ENCODE measurements at regions not wholly inside any gene's neighbourhood (a gene's known extent, or its start where the extent isn't known, plus 50 kb on each side); places are given as distances from the start of the nearest gene placed in this dataset.

DNA sequence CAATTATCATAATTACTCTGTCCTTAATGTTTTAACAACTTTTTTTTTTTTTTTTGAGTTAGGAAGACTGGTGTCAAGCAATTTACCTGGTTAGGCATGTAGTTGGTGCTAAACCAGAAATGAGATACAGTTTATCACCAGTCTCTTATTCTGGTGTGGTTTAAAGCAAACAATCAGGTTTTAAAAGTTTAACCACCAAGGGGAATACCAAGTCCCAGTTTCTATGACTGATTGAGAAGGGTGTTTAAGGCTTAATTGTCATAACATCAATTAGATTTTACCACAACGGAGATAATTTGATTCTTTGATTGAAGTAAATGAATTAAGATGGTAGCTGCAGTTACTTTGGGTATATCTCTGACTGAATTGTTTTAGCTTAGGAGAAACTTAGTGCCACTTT lies 197.8 kb downstream of the TFAP2B start:
- TF ChIP-seq, protein P1, sequence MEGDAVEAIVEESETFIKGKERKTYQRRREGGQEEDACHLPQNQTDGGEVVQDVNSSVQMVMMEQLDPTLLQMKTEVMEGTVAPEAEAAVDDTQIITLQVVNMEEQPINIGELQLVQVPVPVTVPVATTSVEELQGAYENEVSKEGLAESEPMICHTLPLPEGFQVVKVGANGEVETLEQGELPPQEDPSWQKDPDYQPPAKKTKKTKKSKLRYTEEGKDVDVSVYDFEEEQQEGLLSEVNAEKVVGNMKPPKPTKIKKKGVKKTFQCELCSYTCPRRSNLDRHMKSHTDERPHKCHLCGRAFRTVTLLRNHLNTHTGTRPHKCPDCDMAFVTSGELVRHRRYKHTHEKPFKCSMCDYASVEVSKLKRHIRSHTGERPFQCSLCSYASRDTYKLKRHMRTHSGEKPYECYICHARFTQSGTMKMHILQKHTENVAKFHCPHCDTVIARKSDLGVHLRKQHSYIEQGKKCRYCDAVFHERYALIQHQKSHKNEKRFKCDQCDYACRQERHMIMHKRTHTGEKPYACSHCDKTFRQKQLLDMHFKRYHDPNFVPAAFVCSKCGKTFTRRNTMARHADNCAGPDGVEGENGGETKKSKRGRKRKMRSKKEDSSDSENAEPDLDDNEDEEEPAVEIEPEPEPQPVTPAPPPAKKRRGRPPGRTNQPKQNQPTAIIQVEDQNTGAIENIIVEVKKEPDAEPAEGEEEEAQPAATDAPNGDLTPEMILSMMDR (IDR thresholded peaks at IDR 0.05; ENCODE audit: poor library complexity, severe bottlenecking): no peak
- TF ChIP-seq MXI1 (conservative IDR thresholded peaks at IDR 0.05; ENCODE audit: poor library complexity, severe bottlenecking) (no peak), EP300 (conservative IDR thresholded peaks at IDR 0.05; ENCODE audit: poor library complexity, severe bottlenecking) (no peak), TAF1 (IDR thresholded peaks at IDR 0.05; ENCODE audit: low read depth) (no peak)

Data from neural cell (in vitro differentiated cells).